ENCODE measurements at regions not wholly inside any gene's neighbourhood (a gene's known extent, or its start where the extent isn't known, plus 50 kb on each side); places are given as distances from the start of the nearest gene placed in this dataset.

DNA sequence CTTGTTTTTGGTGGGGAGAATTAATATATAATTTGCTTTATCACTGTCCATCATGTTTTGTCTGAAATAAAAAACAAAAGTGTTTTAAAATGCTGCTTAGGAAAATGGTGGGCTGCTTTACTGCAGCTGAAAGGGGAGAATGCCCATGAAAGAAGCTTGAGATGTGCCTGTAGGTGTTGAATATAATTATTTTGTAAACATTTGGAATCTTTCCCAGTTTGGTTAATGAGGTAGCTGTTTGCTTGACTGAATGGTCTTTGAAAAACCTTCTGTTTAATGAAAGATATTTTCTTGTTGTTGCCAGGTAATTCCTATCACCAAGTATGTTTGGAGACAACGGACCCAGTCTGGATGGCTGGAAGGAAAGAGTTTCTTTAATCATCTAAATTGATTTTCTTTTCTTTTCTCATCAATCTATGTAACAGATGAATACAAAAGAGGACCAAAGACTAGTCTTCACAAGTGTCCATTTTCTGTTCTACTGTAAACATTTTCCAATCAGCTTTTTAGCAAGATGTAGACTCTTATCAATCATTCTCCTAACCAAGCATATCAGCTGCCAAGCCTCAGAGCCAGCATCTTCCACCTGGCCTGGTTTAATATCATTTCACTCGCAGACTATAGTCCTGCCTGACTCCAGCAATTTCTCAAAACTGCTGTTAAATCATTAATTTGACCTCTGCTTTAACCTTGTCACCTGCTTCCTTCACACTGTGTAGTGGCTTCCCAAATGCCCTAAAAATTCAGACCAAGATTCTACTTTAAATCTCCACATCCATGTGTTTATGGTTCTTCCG, 441.2 kb upstream of the CHD1 start (continued):
- TF ChIP-seq, protein P1, sequence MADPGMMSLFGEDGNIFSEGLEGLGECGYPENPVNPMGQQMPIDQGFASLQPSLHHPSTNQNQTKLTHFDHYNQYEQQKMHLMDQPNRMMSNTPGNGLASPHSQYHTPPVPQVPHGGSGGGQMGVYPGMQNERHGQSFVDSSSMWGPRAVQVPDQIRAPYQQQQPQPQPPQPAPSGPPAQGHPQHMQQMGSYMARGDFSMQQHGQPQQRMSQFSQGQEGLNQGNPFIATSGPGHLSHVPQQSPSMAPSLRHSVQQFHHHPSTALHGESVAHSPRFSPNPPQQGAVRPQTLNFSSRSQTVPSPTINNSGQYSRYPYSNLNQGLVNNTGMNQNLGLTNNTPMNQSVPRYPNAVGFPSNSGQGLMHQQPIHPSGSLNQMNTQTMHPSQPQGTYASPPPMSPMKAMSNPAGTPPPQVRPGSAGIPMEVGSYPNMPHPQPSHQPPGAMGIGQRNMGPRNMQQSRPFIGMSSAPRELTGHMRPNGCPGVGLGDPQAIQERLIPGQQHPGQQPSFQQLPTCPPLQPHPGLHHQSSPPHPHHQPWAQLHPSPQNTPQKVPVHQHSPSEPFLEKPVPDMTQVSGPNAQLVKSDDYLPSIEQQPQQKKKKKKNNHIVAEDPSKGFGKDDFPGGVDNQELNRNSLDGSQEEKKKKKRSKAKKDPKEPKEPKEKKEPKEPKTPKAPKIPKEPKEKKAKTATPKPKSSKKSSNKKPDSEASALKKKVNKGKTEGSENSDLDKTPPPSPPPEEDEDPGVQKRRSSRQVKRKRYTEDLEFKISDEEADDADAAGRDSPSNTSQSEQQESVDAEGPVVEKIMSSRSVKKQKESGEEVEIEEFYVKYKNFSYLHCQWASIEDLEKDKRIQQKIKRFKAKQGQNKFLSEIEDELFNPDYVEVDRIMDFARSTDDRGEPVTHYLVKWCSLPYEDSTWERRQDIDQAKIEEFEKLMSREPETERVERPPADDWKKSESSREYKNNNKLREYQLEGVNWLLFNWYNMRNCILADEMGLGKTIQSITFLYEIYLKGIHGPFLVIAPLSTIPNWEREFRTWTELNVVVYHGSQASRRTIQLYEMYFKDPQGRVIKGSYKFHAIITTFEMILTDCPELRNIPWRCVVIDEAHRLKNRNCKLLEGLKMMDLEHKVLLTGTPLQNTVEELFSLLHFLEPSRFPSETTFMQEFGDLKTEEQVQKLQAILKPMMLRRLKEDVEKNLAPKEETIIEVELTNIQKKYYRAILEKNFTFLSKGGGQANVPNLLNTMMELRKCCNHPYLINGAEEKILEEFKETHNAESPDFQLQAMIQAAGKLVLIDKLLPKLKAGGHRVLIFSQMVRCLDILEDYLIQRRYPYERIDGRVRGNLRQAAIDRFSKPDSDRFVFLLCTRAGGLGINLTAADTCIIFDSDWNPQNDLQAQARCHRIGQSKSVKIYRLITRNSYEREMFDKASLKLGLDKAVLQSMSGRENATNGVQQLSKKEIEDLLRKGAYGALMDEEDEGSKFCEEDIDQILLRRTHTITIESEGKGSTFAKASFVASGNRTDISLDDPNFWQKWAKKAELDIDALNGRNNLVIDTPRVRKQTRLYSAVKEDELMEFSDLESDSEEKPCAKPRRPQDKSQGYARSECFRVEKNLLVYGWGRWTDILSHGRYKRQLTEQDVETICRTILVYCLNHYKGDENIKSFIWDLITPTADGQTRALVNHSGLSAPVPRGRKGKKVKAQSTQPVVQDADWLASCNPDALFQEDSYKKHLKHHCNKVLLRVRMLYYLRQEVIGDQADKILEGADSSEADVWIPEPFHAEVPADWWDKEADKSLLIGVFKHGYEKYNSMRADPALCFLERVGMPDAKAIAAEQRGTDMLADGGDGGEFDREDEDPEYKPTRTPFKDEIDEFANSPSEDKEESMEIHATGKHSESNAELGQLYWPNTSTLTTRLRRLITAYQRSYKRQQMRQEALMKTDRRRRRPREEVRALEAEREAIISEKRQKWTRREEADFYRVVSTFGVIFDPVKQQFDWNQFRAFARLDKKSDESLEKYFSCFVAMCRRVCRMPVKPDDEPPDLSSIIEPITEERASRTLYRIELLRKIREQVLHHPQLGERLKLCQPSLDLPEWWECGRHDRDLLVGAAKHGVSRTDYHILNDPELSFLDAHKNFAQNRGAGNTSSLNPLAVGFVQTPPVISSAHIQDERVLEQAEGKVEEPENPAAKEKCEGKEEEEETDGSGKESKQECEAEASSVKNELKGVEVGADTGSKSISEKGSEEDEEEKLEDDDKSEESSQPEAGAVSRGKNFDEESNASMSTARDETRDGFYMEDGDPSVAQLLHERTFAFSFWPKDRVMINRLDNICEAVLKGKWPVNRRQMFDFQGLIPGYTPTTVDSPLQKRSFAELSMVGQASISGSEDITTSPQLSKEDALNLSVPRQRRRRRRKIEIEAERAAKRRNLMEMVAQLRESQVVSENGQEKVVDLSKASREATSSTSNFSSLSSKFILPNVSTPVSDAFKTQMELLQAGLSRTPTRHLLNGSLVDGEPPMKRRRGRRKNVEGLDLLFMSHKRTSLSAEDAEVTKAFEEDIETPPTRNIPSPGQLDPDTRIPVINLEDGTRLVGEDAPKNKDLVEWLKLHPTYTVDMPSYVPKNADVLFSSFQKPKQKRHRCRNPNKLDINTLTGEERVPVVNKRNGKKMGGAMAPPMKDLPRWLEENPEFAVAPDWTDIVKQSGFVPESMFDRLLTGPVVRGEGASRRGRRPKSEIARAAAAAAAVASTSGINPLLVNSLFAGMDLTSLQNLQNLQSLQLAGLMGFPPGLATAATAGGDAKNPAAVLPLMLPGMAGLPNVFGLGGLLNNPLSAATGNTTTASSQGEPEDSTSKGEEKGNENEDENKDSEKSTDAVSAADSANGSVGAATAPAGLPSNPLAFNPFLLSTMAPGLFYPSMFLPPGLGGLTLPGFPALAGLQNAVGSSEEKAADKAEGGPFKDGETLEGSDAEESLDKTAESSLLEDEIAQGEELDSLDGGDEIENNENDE (IDR thresholded peaks at IDR 0.05; ENCODE audit: insufficient replicate concordance, low read length), result no peak
- TF ChIP-seq, protein P2, sequence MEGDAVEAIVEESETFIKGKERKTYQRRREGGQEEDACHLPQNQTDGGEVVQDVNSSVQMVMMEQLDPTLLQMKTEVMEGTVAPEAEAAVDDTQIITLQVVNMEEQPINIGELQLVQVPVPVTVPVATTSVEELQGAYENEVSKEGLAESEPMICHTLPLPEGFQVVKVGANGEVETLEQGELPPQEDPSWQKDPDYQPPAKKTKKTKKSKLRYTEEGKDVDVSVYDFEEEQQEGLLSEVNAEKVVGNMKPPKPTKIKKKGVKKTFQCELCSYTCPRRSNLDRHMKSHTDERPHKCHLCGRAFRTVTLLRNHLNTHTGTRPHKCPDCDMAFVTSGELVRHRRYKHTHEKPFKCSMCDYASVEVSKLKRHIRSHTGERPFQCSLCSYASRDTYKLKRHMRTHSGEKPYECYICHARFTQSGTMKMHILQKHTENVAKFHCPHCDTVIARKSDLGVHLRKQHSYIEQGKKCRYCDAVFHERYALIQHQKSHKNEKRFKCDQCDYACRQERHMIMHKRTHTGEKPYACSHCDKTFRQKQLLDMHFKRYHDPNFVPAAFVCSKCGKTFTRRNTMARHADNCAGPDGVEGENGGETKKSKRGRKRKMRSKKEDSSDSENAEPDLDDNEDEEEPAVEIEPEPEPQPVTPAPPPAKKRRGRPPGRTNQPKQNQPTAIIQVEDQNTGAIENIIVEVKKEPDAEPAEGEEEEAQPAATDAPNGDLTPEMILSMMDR (IDR thresholded peaks at IDR 0.05; ENCODE audit: control extremely low read depth in 1 of 3, insufficient read depth in 1 of 3, low read depth in 1 of 3, low read length in 3 of 3), result no peak
- TF ChIP-seq JUND (IDR thresholded peaks at IDR 0.05; ENCODE audit: low read length), result no peak

All from H1 (cell line).